ENCODE measurements at regions not wholly inside any gene's neighbourhood (a gene's known extent, or its start where the extent isn't known, plus 50 kb on each side); places are given as distances from the start of the nearest gene placed in this dataset.

DNA sequence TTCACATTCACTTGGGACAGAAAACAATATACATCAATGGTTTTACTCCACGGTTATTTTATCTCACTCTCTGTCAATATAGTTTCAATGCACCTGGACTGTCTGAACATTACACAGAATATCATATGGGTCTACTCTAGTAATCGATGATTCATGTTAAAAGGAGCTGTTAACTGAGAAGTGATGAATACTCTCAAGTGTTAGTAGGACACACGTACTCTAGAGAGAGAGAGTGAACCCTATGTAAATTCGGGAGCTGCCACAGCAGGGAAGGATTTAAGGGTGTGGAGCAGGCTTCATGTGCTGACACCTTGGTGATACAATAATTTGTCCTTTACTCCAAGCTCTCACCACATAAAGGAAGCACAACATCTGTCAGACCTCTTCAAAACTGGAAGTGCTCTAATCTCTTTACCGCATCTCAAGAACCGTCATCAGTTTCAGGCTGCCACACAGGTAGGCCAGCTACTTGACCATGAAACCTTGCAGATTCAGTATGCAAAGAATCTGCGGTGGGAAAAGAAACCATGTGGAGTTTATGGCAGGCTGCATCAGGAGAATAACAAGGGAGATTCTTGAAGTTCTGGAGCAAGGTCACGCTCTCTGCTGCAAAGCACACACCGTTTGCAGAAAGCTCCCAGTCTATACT, 199.2 kb upstream of the TMC3 start:
- H3K36me3 ChIP-seq (ENCODE audit: control insufficient read depth in 4 of 4, insufficient read depth in 4 of 4, low read length in 3 of 4) = no peaks in the 10 kb centered on the region
- no peaks in the 10 kb centered on the region for H3K27me3 ChIP-seq (replicated peaks in 2 of 5; ENCODE audit: control insufficient read depth in 4 of 5, insufficient read depth in 5 of 5, low read length in 4 of 5)
- CTCF ChIA-PET = no interaction called here
- 81% methylated on average over 6 of the region's 9 CpGs for WGBS (ENCODE audit: insufficient coverage)
- H3K27ac ChIP-seq (ENCODE audit: insufficient read depth in 1 of 2, low read depth in 1 of 2, low read length in 2 of 2, poor library complexity in 1 of 2, severe bottlenecking in 2 of 2) = no peak overlapping the region
- H3K4me1 ChIP-seq (ENCODE audit: control extremely low read depth in 1 of 4, control insufficient read depth in 4 of 4, insufficient read depth in 4 of 4, low read length in 3 of 4) = peaks cover 1 to 15% (median 10%) of the 10 kb centered on the region in 4 experiments
- H3K9me3 ChIP-seq (ENCODE audit: control extremely low read depth in 1 of 5, control insufficient read depth in 4 of 5, insufficient read depth in 2 of 5, low read depth in 1 of 5, low read length in 4 of 5) = no peaks in the 10 kb centered on the region
- DNase-seq = peak in 1 of 3 donors; percentile 28
- H3K4me3 ChIP-seq (ENCODE audit: control insufficient read depth in 1 of 7, extremely low read depth in 1 of 7, insufficient read depth in 4 of 7, low read depth in 2 of 7, low read length in 6 of 7) = no peak overlapping the region
- POLR2A ChIA-PET = no interaction called here

DNA sequence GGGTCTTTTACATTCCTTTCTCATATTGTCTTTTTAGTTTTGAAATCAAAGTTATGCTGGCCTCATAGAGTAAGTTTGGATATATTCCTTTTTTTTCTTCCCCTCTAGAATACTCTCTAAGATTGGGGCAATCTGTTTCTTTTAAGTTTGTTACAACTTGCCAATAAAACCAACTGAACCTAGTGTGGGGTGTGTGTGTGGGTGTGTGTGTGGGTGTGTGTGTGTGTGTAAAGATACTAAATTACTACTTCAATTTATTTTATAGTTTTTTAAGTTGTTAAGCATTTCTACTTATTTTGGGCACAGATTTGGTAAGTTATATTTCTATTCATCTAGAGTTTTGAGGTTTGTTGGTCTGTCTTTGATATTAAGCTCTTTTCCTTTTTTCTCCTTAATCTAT, 198.2 kb upstream of the TMC3 start:
- Histone ChIP-seq H3K36me3 (ENCODE audit: control insufficient read depth in 4 of 4, insufficient read depth in 4 of 4, low read length in 3 of 4) (no peaks in the 10 kb centered on the region), H3K4me3 (ENCODE audit: control insufficient read depth in 1 of 7, extremely low read depth in 1 of 7, insufficient read depth in 4 of 7, low read depth in 2 of 7, low read length in 6 of 7) (no peak overlapping the region), H3K9me3 (ENCODE audit: control extremely low read depth in 1 of 5, control insufficient read depth in 4 of 5, insufficient read depth in 2 of 5, low read depth in 1 of 5, low read length in 4 of 5) (no peaks in the 10 kb centered on the region), H3K27ac (ENCODE audit: insufficient read depth in 1 of 2, low read depth in 1 of 2, low read length in 2 of 2, poor library complexity in 1 of 2, severe bottlenecking in 2 of 2) (no peak overlapping the region), H3K27me3 (replicated peaks in 2 of 5; ENCODE audit: control insufficient read depth in 4 of 5, insufficient read depth in 5 of 5, low read length in 4 of 5) (no peaks in the 10 kb centered on the region), H3K4me1 (ENCODE audit: control extremely low read depth in 1 of 4, control insufficient read depth in 4 of 4, insufficient read depth in 4 of 4, low read length in 3 of 4) (peaks cover 1 to 14% (median 9%) of the 10 kb centered on the region in 4 experiments)
- CTCF ChIA-PET = no interaction called here
- POLR2A ChIA-PET = no interaction called here
- DNase-seq = no peak

DNA sequence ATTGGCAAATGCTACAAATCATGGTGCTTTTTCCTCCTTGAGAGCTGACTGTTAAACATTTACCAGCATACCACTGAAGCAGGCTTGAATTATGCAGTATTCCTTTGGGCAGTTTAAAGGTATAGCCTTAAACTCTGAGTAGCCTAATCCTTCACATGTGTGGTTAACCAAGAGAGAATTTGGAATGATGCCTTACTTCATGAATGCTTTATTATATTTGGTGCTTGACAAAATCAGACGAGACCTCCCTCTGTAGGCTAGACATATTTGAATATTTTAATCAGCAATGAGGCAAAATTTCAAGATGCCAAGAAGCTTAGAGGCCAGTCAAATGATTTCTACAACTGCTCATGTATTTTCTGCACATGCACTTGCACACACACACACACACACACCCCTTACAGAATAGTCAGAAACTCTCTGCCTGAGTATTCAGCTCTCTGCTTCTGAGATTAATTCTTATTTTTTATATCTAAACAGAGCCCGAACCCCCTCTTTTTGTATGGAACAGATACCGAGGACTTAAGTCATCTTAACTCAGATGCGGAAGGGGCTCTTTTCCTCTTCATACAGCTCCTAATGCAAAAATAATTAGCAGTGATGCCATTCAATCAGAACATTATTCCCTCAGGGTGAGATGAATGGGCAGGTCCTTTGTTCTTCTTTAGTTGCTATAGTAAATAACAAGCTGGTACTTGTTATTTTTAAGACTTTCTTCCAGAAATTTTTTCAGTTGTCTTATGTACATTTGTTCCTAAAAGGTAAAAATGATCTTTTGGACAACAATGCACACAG, 195.5 kb upstream of the TMC3 start:
- Histone ChIP-seq H3K9me3 (ENCODE audit: control extremely low read depth in 1 of 5, control insufficient read depth in 4 of 5, insufficient read depth in 2 of 5, low read depth in 1 of 5, low read length in 4 of 5) (no peaks in the 10 kb centered on the region), H3K27me3 (replicated peaks in 2 of 5; ENCODE audit: control insufficient read depth in 4 of 5, insufficient read depth in 5 of 5, low read length in 4 of 5) (no peaks in the 10 kb centered on the region), H3K4me1 (ENCODE audit: control extremely low read depth in 1 of 4, control insufficient read depth in 4 of 4, insufficient read depth in 4 of 4, low read length in 3 of 4) (no peaks in the 10 kb centered on the region), H3K36me3 (ENCODE audit: control insufficient read depth in 4 of 4, insufficient read depth in 4 of 4, low read length in 3 of 4) (no peaks in the 10 kb centered on the region), H3K27ac (ENCODE audit: insufficient read depth in 1 of 2, low read depth in 1 of 2, low read length in 2 of 2, poor library complexity in 1 of 2, severe bottlenecking in 2 of 2) (no peak overlapping the region), H3K4me3 (ENCODE audit: control insufficient read depth in 1 of 7, extremely low read depth in 1 of 7, insufficient read depth in 4 of 7, low read depth in 2 of 7, low read length in 6 of 7) (no peak overlapping the region)
- no peak for DNase-seq
- ChIA-PET CTCF (no interaction called here), POLR2A (no interaction called here)
- WGBS (ENCODE audit: insufficient coverage) = 93% methylated on average over 2 of the region's 4 CpGs

DNA sequence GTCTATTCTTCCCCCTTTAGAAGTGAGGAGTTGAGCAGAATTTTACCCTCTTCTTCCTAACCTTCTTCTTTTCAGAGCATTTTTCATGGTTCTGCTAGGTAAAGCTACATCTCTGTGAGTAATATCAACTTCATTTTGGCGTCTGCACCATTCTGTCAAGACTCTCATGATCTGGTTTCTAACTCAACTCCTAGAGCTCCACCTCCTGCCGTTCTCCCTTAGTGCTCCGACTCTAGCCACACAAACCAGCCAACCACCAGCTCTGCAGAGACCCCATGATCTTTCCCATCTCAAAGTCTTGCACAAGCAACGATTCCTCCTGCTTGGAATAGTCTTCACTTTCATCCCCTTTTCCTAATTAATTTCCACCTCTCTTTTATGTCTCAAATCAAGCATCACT, 193.9 kb upstream of the TMC3 start:
- H3K27ac ChIP-seq (ENCODE audit: insufficient read depth in 1 of 2, low read depth in 1 of 2, low read length in 2 of 2, poor library complexity in 1 of 2, severe bottlenecking in 2 of 2) = no peak overlapping the region
- H3K27me3 ChIP-seq (replicated peaks in 2 of 5; ENCODE audit: control insufficient read depth in 4 of 5, insufficient read depth in 5 of 5, low read length in 4 of 5) = no peaks in the 10 kb centered on the region
- H3K4me3 ChIP-seq (ENCODE audit: control insufficient read depth in 1 of 7, extremely low read depth in 1 of 7, insufficient read depth in 4 of 7, low read depth in 2 of 7, low read length in 6 of 7) = no peak overlapping the region
- H3K9me3 ChIP-seq (ENCODE audit: control extremely low read depth in 1 of 5, control insufficient read depth in 4 of 5, insufficient read depth in 2 of 5, low read depth in 1 of 5, low read length in 4 of 5) = no peaks in the 10 kb centered on the region
- H3K36me3 ChIP-seq (ENCODE audit: control insufficient read depth in 4 of 4, insufficient read depth in 4 of 4, low read length in 3 of 4) = no peaks in the 10 kb centered on the region
- CTCF ChIA-PET = interaction anchor here (1.1 kb wide), 1 partner anchor 10 kb away, joined by 3 read pairs; no protein-coding TSS in a partner anchor
- no peak for DNase-seq
- WGBS (ENCODE audit: insufficient coverage) = 94% methylated on average over 4 of the region's 4 CpGs
- no peaks in the 10 kb centered on the region for H3K4me1 ChIP-seq (ENCODE audit: control extremely low read depth in 1 of 4, control insufficient read depth in 4 of 4, insufficient read depth in 4 of 4, low read length in 3 of 4)
- POLR2A ChIA-PET = no interaction called here

DNA sequence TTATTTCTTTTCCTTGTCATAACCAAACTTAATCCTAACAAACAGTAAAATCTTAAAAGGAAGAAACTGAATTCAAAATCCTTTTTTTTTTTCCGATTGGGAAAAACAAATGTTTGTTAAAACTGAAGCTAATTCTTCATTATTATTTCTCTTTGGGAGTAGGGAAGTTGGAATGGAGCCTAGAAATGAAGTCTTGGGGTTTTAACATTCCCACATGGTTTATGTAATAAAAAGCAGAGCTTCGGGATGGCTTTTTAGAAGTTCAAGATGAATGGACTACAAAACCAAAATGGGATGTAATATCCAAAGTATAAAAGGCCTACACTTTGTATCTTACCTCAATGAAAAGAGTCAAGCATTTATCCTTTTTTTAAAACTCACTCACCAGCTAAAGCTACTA, 189.0 kb upstream of the TMC3 start:
- no peaks in the 10 kb centered on the region for H3K36me3 ChIP-seq (ENCODE audit: control insufficient read depth in 4 of 4, insufficient read depth in 4 of 4, low read length in 3 of 4)
- ChIA-PET POLR2A (no interaction called here), CTCF (no interaction called here)
- no peaks in the 10 kb centered on the region for H3K4me1 ChIP-seq (ENCODE audit: control extremely low read depth in 1 of 4, control insufficient read depth in 4 of 4, insufficient read depth in 4 of 4, low read length in 3 of 4)
- H3K27me3 ChIP-seq (replicated peaks in 2 of 5; ENCODE audit: control insufficient read depth in 4 of 5, insufficient read depth in 5 of 5, low read length in 4 of 5) = no peaks in the 10 kb centered on the region
- peaks cover 0 to 1% (median 0%) of the 10 kb centered on the region in 5 experiments for H3K9me3 ChIP-seq (ENCODE audit: control extremely low read depth in 1 of 5, control insufficient read depth in 4 of 5, insufficient read depth in 2 of 5, low read depth in 1 of 5, low read length in 4 of 5)
- no peak for DNase-seq
- no CpG with 5 or more reads among the region's 2 CpGs for WGBS (ENCODE audit: insufficient coverage)
- H3K4me3 ChIP-seq (ENCODE audit: control insufficient read depth in 1 of 7, extremely low read depth in 1 of 7, insufficient read depth in 4 of 7, low read depth in 2 of 7, low read length in 6 of 7) = no peak overlapping the region
- no peak overlapping the region for H3K27ac ChIP-seq (ENCODE audit: insufficient read depth in 1 of 2, low read depth in 1 of 2, low read length in 2 of 2, poor library complexity in 1 of 2, severe bottlenecking in 2 of 2)

DNA sequence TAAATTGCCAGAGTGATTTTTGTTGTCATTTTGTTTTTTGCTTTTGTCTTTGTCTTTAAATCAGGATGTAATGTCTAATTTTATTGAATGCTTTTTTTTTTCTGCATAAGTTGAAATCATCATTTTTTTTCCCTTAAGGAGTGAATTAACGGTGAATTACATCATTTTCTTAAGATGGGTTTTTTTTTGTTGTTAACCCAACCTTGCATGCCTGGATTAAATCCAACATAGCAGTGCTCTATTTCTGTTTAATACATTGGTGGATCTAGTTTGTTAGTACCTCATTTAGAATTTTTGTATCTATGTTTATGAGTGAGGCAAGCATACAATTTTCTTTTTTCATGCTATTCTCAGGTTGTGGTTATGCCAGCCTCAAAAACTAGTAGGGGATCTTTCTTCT, 186.4 kb upstream of the TMC3 start:
- WGBS (ENCODE audit: insufficient coverage) = no CpG with 5 or more reads among the region's 1 CpG

DNA sequence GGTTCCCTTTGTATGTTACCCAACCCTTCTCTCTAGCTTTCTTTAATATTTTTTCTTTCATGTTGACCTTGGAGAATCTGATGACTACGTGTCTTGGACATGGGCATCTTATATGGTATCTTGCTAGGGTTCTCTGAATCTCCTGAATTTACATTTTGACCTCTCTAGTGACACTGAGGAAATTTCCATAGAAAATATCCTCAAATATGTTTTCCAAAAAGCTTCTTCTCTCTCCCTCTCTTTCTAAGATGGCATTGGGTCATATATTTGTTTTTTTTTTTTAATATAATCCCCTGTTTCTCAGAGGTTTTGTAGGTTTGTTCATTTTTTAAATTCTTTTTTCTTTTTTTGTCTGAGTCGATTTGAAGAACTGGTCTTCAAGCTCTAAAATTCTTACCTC, 184.0 kb upstream of the TMC3 start:
- no peak overlapping the region for H3K27ac ChIP-seq (ENCODE audit: insufficient read depth in 1 of 2, low read depth in 1 of 2, low read length in 2 of 2, poor library complexity in 1 of 2, severe bottlenecking in 2 of 2)
- no peak overlapping the region for H3K4me3 ChIP-seq (ENCODE audit: control insufficient read depth in 1 of 7, extremely low read depth in 1 of 7, insufficient read depth in 4 of 7, low read depth in 2 of 7, low read length in 6 of 7)
- 100% methylated on average over 1 of the region's 2 CpGs for WGBS (ENCODE audit: insufficient coverage)
- CTCF ChIA-PET = interaction anchor here (1.2 kb wide), 1 partner anchor 10 kb away, joined by 3 read pairs; no protein-coding TSS in a partner anchor
- H3K36me3 ChIP-seq (ENCODE audit: control insufficient read depth in 4 of 4, insufficient read depth in 4 of 4, low read length in 3 of 4) = no peaks in the 10 kb centered on the region
- DNase-seq = no peak
- H3K27me3 ChIP-seq (replicated peaks in 2 of 5; ENCODE audit: control insufficient read depth in 4 of 5, insufficient read depth in 5 of 5, low read length in 4 of 5) = no peaks in the 10 kb centered on the region
- no peaks in the 10 kb centered on the region for H3K4me1 ChIP-seq (ENCODE audit: control extremely low read depth in 1 of 4, control insufficient read depth in 4 of 4, insufficient read depth in 4 of 4, low read length in 3 of 4)
- POLR2A ChIA-PET = interaction anchor here (0.7 kb wide), 1 partner anchor 1462 kb away, joined by 3 read pairs; no protein-coding TSS in a partner anchor
- H3K9me3 ChIP-seq (ENCODE audit: control extremely low read depth in 1 of 5, control insufficient read depth in 4 of 5, insufficient read depth in 2 of 5, low read depth in 1 of 5, low read length in 4 of 5) = peaks cover 0 to 6% (median 0%) of the 10 kb centered on the region in 5 experiments

More for the DNA sequence above, 186.4 kb upstream of the TMC3 start:
- no peak overlapping the region for H3K27ac ChIP-seq (ENCODE audit: insufficient read depth in 1 of 2, low read depth in 1 of 2, low read length in 2 of 2, poor library complexity in 1 of 2, severe bottlenecking in 2 of 2)
- H3K4me3 ChIP-seq (ENCODE audit: control insufficient read depth in 1 of 7, extremely low read depth in 1 of 7, insufficient read depth in 4 of 7, low read depth in 2 of 7, low read length in 6 of 7) = no peak overlapping the region
- H3K4me1 ChIP-seq (ENCODE audit: control extremely low read depth in 1 of 4, control insufficient read depth in 4 of 4, insufficient read depth in 4 of 4, low read length in 3 of 4) = no peaks in the 10 kb centered on the region
- H3K27me3 ChIP-seq (replicated peaks in 2 of 5; ENCODE audit: control insufficient read depth in 4 of 5, insufficient read depth in 5 of 5, low read length in 4 of 5) = no peaks in the 10 kb centered on the region
- ChIA-PET POLR2A (no interaction called here), CTCF (no interaction called here)
- H3K36me3 ChIP-seq (ENCODE audit: control insufficient read depth in 4 of 4, insufficient read depth in 4 of 4, low read length in 3 of 4) = no peaks in the 10 kb centered on the region
- no peak for DNase-seq
- peaks cover 0 to 6% (median 0%) of the 10 kb centered on the region in 5 experiments for H3K9me3 ChIP-seq (ENCODE audit: control extremely low read depth in 1 of 5, control insufficient read depth in 4 of 5, insufficient read depth in 2 of 5, low read depth in 1 of 5, low read length in 4 of 5)

All from common myeloid progenitor, CD34-positive (primary cell).